Mucosa of descending colon (tissue), 3 donors: ENCODE measurements at regions not wholly inside any gene's neighbourhood (a gene's known extent, or its start where the extent isn't known, plus 50 kb on each side); places are given as distances from the start of the nearest gene placed in this dataset.
A peak's percentile ranks its signal among the peaks of the same experiment; 100 is the strongest.

ENCODE experiments used
- ATAC-seq: fragments of 200-7000 bp; cut with Tn5 transposase; one replicate; pipeline ENCODE4 v1.9.1; 2020; ENCODE audit warnings: mild to moderate bottlenecking, moderate library complexity
- DNase-seq, 3 donors: peaks; one replicate each; pipeline ENCODE4 v3.0.0-alpha.2; 2020
- H3K36me3 ChIP-seq: fragments of 200-600 bp; one replicate; pipeline ENCODE4 v1.8.0; 2021; ENCODE audit warnings: low read depth, mild to moderate bottlenecking
- H3K4me1 ChIP-seq: fragments of 200-600 bp; one replicate; pipeline ENCODE4 v1.8.0; 2021; ENCODE audit warnings: low read depth, mild to moderate bottlenecking
- H3K4me3 ChIP-seq: fragments of 200-600 bp; one replicate; pipeline ENCODE4 v1.8.0; 2021; ENCODE audit warnings: mild to moderate bottlenecking
- H3K9me3 ChIP-seq: fragments of 200-600 bp; one replicate; pipeline ENCODE4 v1.8.0; 2021; ENCODE audit warnings: mild to moderate bottlenecking
- CTCF ChIP-seq: fragments of 200-600 bp; IDR thresholded peaks from one replicate; pipeline ENCODE4 v1.8.0; 2022; ENCODE audit warnings: antibody characterized with exemption, mild to moderate bottlenecking
- intact Hi-C, 2 donors: fragments of 100-400 bp; cut with DNase I in 1 of 2; cut with micrococcal nuclease in 1 of 2; formaldehyde crosslinking; loops; one replicate each; pipeline versions ENCODE4 v1.11.0 to v1.11.1; 2022; cut with DNase I, micrococcal nuclease
- donor health status: DM: no; HTN: no; CAD: no; lungs with moderate emphysema.
- donor health status: DM: no; HTN: no; CAD: no.
- donor health status: DM: no; HTN: yes; CAD: no.

GRCh38 chrX:38890963-38891362, 89.7 kb downstream of the MID1IP1 start:
- Histone ChIP-seq H3K4me1 (no peaks in the 10 kb centered on the region), H3K9me3 (no peaks in the 10 kb centered on the region), H3K36me3 (no peaks in the 10 kb centered on the region), H3K4me3 (no peak overlapping the region)
- no peak for DNase-seq
- no peak for TF ChIP-seq CTCF
- peak; percentile 60 for ATAC-seq
- intact Hi-C loops: no loop called here

DNA sequence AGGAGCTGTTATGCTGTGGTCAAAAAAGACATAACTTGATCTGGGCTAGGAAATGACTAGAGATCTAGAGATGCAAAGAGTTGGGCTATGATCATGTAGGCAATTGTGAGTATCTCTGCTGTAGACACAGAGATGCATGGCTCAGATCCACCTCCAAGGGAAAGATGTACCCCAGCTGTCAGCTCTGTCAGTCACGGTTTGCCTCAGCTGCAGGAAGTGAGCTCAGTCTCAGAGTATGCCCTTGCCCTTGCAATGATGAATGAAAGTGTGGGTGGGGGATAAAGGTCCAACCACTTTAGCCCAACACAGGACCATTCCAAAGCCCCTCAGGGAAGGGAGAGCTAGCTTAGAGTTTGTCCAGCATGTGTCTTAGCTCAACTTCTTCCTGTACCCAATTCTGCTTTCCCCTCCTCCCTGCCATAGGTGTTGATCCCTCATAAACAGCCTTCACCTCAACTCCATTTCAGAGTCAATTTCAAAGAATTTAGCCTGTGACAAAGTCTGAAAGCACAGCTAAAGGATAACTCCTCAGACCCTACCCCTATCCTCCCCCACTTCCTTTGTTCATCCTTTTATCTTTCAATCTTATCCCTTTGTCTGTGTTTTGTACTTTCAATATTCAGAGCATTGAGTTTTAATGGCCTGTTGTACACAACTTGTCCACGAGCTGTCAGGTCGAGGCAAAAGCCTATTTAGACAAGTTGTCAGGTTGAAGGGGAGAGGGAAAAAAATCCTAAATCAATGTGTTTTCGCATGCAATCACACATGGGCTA, 90.6 kb downstream of the MID1IP1 start:
- ATAC-seq (no peak), DNase-seq (no peak)
- no peak for TF ChIP-seq CTCF
- Histone ChIP-seq H3K4me3 (no peak overlapping the region), H3K9me3 (no peaks in the 10 kb centered on the region), H3K4me1 (no peaks in the 10 kb centered on the region), H3K36me3 (no peaks in the 10 kb centered on the region)
- intact Hi-C loops: no loop called here

- no peak for DNase-seq
- Histone ChIP-seq H3K36me3 (no peaks in the 10 kb centered on the region), H3K9me3 (no peaks in the 10 kb centered on the region), H3K4me1 (no peaks in the 10 kb centered on the region), H3K4me3 (no peak overlapping the region)
- no peak for TF ChIP-seq CTCF
- no peak for ATAC-seq
- intact Hi-C loops: no loop called here
Measured at GRCh38 chrX:38893441-38893840, 92.2 kb downstream of the MID1IP1 start.

DNA sequence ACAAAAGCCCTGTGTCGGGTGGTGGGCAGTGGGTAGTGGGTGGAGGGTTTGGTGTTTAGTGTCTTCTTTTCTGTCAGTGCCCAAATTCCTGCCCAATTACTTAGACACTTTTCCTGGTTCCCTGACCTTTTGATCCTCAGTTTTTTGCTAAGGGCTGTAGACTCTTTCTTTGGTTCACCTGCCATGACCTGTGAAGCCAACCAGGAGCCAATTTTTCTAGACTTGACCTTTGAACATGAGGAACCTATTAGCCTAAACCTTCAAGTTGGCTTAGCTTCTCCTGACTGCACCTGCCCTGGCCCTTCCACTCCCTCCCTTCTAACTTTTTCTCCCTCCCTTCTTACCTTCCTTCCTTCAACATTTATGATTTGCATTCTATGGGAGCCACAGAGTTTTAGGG, 94.5 kb downstream of the MID1IP1 start:
- intact Hi-C loops: no loop called here
- TF ChIP-seq CTCF: no peak
- Histone ChIP-seq H3K36me3 (no peaks in the 10 kb centered on the region), H3K4me1 (no peaks in the 10 kb centered on the region), H3K9me3 (no peaks in the 10 kb centered on the region), H3K4me3 (no peak overlapping the region)
- DNase-seq: no peak
- ATAC-seq: no peak

- Histone ChIP-seq H3K4me1 (no peaks in the 10 kb centered on the region), H3K4me3 (no peak overlapping the region), H3K36me3 (no peaks in the 10 kb centered on the region), H3K9me3 (no peaks in the 10 kb centered on the region)
- no peak for DNase-seq
- no peak for ATAC-seq
- intact Hi-C loops: no loop called here
- TF ChIP-seq CTCF: no peak
Measured at GRCh38 chrX:38896724-38897298, 95.6 kb downstream of the MID1IP1 start.
